ENCODE measurements at regions not wholly inside any gene's neighbourhood (a gene's known extent, or its start where the extent isn't known, plus 50 kb on each side); places are given as distances from the start of the nearest gene placed in this dataset.

DNA sequence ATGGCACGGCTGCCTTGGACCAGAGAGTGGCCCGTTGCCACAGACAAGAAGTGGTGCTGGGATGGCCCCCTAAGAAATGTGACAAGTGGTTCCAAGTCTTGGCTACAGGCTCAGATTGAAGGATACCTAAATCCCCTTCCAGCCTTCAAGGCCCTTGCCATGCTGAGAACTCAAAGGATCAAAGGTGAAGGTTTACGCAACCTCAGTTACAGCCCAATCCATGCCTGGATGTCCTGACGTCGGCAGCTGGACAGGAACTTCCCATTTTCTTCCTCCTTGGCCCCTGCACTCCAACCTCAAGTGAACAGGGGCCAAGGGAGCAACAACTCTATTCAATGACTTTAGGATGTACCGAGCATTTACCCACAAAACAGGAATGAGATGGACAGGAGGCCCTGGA is 95.4 kb downstream of the DHCR7 start:
- Histone ChIP-seq H4K20me1 (ENCODE audit: insufficient read depth, low read length) (no peaks in the 10 kb centered on the region), H3K79me2 (ENCODE audit: low read length) (no peaks in the 10 kb centered on the region), H3K27ac (ENCODE audit: low read length) (no peak overlapping the region), H3K9ac (ENCODE audit: low read length) (no peak overlapping the region), H3K9me3 (ENCODE audit: insufficient read depth, low read length) (no peaks in the 10 kb centered on the region), H3K36me3 (replicated peaks; ENCODE audit: low read depth, low read length) (no peaks in the 10 kb centered on the region), H3K4me1 (ENCODE audit: low read length) (no peaks in the 10 kb centered on the region), H3K4me2 (ENCODE audit: low read length) (no peak overlapping the region), H3K4me3 (ENCODE audit: low read length) (no peak overlapping the region), H3K27me3 (ENCODE audit: low read depth, low read length) (peaks cover 32% of the 10 kb centered on the region), H2AFZ (ENCODE audit: low read depth, low read length) (no peak overlapping the region)
- no peak for TF ChIP-seq EZH2phosphoT487 (IDR thresholded peaks at IDR 0.05; ENCODE audit: low read depth)
- TF ChIP-seq, protein P1, sequence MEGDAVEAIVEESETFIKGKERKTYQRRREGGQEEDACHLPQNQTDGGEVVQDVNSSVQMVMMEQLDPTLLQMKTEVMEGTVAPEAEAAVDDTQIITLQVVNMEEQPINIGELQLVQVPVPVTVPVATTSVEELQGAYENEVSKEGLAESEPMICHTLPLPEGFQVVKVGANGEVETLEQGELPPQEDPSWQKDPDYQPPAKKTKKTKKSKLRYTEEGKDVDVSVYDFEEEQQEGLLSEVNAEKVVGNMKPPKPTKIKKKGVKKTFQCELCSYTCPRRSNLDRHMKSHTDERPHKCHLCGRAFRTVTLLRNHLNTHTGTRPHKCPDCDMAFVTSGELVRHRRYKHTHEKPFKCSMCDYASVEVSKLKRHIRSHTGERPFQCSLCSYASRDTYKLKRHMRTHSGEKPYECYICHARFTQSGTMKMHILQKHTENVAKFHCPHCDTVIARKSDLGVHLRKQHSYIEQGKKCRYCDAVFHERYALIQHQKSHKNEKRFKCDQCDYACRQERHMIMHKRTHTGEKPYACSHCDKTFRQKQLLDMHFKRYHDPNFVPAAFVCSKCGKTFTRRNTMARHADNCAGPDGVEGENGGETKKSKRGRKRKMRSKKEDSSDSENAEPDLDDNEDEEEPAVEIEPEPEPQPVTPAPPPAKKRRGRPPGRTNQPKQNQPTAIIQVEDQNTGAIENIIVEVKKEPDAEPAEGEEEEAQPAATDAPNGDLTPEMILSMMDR (IDR thresholded peaks at IDR 0.05; ENCODE audit: low read depth, low read length), result no peak

DNA sequence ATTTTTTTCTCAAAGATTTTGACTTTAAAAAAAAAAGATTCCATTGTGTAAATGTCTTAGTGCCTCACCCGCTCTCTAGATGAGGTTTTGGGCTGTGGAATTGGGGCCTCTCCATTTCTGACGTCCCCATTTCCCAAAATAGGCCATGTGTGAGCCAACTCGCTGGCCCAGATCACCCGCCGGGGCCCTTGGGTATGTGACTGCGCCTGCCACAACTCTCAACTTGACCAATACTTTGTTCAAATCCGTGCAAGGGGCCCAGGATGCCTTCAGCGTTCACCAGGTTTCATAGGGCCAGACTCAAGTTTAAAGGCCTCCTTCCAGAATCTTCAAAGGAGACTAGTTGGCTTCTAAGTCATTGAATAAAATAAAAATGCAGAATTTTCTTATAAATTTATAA is 96.0 kb downstream of the DHCR7 start:
- H3K27ac ChIP-seq (ENCODE audit: low read length), result no peak overlapping the region
- H4K20me1 ChIP-seq (ENCODE audit: insufficient read depth, low read length), result no peaks in the 10 kb centered on the region
- no peak overlapping the region for H3K4me3 ChIP-seq (ENCODE audit: low read length)
- no peaks in the 10 kb centered on the region for H3K79me2 ChIP-seq (ENCODE audit: low read length)
- H3K9ac ChIP-seq (ENCODE audit: low read length), result no peak overlapping the region
- H3K4me1 ChIP-seq (ENCODE audit: low read length), result no peaks in the 10 kb centered on the region
- H3K9me3 ChIP-seq (ENCODE audit: insufficient read depth, low read length), result no peaks in the 10 kb centered on the region
- peaks cover 35% of the 10 kb centered on the region for H3K27me3 ChIP-seq (ENCODE audit: low read depth, low read length)
- no peak overlapping the region for H2AFZ ChIP-seq (ENCODE audit: low read depth, low read length)
- H3K36me3 ChIP-seq (replicated peaks; ENCODE audit: low read depth, low read length), result no peaks in the 10 kb centered on the region
- TF ChIP-seq, protein P1 (IDR thresholded peaks at IDR 0.05; ENCODE audit: low read depth, low read length), result no peak
- no peak for TF ChIP-seq EZH2phosphoT487 (IDR thresholded peaks at IDR 0.05; ENCODE audit: low read depth)
- H3K4me2 ChIP-seq (ENCODE audit: low read length), result no peak overlapping the region

DNA sequence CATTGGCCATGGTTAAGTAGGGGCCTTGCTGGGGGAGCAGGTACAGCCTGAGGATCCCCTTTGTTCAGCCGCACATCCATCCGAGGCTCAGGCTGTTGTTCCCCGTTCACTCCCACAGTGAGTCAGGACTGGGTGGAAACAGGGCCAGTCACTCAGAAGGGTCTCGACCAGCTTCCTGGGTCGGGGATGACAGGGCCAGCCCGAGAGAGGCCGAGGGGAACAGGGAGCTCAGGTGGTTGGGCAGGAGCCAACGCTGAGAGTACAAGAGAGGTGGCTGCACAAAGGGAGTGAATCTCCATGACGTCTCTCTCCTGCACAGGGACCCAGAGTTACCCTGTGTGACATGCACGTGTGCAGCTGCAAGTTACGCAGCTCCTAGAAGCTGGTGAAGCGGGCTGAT is 97.2 kb upstream of the SHANK2 start:
- Histone ChIP-seq H4K20me1 (ENCODE audit: insufficient read depth, low read length) (no peaks in the 10 kb centered on the region), H3K9me3 (ENCODE audit: insufficient read depth, low read length) (no peaks in the 10 kb centered on the region), H3K79me2 (ENCODE audit: low read length) (no peaks in the 10 kb centered on the region), H3K4me1 (ENCODE audit: low read length) (no peaks in the 10 kb centered on the region), H3K4me2 (ENCODE audit: low read length) (no peak overlapping the region), H3K27me3 (ENCODE audit: low read depth, low read length) (peaks cover 34% of the 10 kb centered on the region), H3K4me3 (ENCODE audit: low read length) (no peak overlapping the region), H3K9ac (ENCODE audit: low read length) (no peak overlapping the region), H2AFZ (ENCODE audit: low read depth, low read length) (no peak overlapping the region), H3K36me3 (replicated peaks; ENCODE audit: low read depth, low read length) (no peaks in the 10 kb centered on the region), H3K27ac (ENCODE audit: low read length) (no peak overlapping the region)
- no peak for TF ChIP-seq EZH2phosphoT487 (IDR thresholded peaks at IDR 0.05; ENCODE audit: low read depth)
- TF ChIP-seq, protein P1 (IDR thresholded peaks at IDR 0.05; ENCODE audit: low read depth, low read length), result no peak

DNA sequence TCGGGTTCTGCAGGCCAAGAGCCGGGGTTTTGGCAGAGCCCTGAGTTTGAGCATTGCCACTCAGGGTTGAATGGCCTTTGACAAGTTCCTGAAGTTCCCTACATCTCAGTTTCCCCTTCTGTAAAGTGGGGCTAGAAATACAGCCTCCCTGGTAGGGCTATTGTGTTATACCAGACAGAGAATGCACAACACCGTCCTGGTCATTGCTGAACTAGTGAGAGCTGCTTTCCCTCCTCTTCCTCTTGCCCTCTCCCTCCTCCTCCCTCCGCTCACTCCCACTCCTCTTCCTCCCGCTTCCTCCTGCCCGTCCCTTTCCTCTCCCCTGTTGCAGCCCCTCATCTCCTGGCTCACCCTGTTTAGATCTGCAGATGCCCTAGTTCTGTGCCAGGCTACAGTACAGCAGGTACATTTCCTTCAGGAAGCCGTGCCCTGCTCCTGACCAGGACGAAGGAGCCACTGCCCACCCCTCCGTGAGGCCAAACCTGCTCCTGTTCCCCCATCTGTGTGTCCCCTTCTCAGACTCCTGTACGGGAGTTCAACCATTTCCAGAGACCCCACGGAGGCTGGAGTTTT is 91.5 kb upstream of the SHANK2 start:
- no peak overlapping the region for H2AFZ ChIP-seq (ENCODE audit: low read depth, low read length)
- H3K9me3 ChIP-seq (ENCODE audit: insufficient read depth, low read length), result no peaks in the 10 kb centered on the region
- H3K36me3 ChIP-seq (replicated peaks; ENCODE audit: low read depth, low read length), result no peaks in the 10 kb centered on the region
- no peak overlapping the region for H3K4me2 ChIP-seq (ENCODE audit: low read length)
- H3K27me3 ChIP-seq (ENCODE audit: low read depth, low read length), result peaks cover 33% of the 10 kb centered on the region
- no peak overlapping the region for H3K27ac ChIP-seq (ENCODE audit: low read length)
- H3K9ac ChIP-seq (ENCODE audit: low read length), result no peak overlapping the region
- TF ChIP-seq, protein P1 (IDR thresholded peaks at IDR 0.05; ENCODE audit: low read depth, low read length), result no peak
- TF ChIP-seq EZH2phosphoT487 (IDR thresholded peaks at IDR 0.05; ENCODE audit: low read depth), result no peak
- H4K20me1 ChIP-seq (ENCODE audit: insufficient read depth, low read length), result no peaks in the 10 kb centered on the region
- no peaks in the 10 kb centered on the region for H3K4me1 ChIP-seq (ENCODE audit: low read length)
- no peaks in the 10 kb centered on the region for H3K79me2 ChIP-seq (ENCODE audit: low read length)
- H3K4me3 ChIP-seq (ENCODE audit: low read length), result no peak overlapping the region

Measured in OCI-LY3 (cell line).